ENCODE measurements at regions not wholly inside any gene's neighbourhood (a gene's known extent, or its start where the extent isn't known, plus 50 kb on each side); places are given as distances from the start of the nearest gene placed in this dataset.

DNA sequence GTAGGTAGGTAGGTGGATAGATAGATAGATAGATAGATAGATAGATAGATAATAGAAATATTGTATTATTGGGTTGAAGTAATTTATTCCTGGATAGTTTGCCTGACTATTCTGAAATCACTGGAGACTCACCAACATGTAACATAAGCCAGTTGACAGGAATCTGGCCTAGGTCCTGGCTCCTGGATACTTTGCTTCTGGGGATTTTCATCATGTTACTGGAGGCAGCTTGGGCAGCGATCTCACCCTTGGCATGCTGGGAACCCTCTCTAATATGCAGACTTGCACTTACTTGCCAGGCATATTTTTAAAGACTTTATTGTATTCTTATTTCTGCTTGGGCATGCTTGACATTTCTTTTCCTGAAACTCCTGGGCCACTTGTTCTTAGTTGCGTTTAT, 709.1 kb upstream of the FZD8 start:
- TF ChIP-seq, protein P1, sequence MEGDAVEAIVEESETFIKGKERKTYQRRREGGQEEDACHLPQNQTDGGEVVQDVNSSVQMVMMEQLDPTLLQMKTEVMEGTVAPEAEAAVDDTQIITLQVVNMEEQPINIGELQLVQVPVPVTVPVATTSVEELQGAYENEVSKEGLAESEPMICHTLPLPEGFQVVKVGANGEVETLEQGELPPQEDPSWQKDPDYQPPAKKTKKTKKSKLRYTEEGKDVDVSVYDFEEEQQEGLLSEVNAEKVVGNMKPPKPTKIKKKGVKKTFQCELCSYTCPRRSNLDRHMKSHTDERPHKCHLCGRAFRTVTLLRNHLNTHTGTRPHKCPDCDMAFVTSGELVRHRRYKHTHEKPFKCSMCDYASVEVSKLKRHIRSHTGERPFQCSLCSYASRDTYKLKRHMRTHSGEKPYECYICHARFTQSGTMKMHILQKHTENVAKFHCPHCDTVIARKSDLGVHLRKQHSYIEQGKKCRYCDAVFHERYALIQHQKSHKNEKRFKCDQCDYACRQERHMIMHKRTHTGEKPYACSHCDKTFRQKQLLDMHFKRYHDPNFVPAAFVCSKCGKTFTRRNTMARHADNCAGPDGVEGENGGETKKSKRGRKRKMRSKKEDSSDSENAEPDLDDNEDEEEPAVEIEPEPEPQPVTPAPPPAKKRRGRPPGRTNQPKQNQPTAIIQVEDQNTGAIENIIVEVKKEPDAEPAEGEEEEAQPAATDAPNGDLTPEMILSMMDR (conservative IDR thresholded peaks at IDR 0.05; ENCODE audit: low read depth, low read length) = no peak
- H3K4me3 ChIP-seq (ENCODE audit: low read depth, low read length) = no peak overlapping the region
- no peak for DNase-seq (ENCODE audit: low read depth)

DNA sequence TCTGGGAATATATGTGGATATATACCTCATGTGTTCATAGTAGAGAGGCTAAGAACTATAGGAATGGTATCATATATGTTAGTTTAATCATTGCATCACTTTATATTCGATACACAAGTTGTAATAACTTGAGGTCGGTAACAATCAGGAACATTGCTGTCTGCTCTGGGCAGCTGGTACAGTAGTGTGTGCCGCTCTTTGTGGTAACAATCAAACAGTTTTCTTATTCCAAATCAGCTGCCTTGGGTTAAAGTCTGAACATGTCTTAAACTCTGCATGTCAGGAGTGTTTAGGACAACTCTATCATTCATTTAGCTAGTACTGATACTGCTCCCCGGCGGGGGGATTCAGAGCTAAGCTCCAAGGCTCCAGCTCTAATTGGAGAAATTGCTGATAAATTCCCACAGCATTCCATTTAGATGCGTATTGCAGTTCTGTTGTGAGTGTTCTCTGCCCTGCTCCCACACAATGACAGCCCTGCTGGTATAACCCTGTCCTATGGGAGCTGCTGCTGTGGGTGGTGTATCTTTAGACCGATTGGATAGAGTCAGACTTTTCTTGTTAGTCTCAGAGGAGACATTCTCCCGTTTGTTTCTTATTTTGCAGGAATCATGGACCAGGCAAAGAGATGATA, 707.5 kb upstream of the FZD8 start:
- TF ChIP-seq, protein P1 (conservative IDR thresholded peaks at IDR 0.05; ENCODE audit: low read depth, low read length) = no peak
- DNase-seq (ENCODE audit: low read depth) = no peak
- no peak overlapping the region for H3K4me3 ChIP-seq (ENCODE audit: low read depth, low read length)

DNA sequence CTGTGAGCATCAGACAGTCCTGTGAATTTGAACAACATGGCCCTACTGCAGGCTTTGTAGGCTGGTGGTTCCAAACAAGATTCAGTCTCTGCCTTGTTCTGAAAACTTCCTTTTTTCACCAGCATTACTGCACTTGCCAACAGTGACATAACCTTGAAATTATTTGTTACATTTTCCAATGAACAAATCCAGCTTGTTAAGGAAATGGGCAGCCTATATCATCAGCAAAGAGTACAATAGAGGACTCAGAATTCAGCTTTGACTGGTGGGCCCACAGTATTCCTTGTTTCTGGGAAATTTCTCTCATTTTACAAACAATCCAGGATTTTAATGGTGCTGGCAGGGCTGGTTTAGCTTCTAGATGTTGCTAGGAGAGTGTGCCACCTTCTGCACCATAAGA, 703.7 kb upstream of the FZD8 start:
- no peak overlapping the region for H3K4me3 ChIP-seq (ENCODE audit: low read depth, low read length)
- TF ChIP-seq, protein P1 (conservative IDR thresholded peaks at IDR 0.05; ENCODE audit: low read depth, low read length) = no peak
- DNase-seq (ENCODE audit: low read depth) = no peak

DNA sequence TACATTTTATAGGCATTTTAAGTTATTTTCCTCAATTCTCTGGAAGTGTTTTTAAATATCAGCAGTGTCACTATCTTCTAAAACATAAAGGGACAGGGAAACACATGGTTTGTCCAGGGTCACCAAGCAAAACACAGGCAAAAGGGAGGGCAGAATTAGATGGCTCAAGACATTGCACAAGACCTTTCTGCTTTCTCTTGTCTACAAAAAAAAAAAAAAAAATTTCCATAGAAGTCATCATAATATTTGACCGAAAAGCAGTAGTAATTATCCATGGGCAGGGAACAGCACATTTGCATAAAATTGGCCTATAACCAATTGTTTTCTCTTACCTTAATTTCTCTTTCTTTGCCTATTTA, 703.1 kb upstream of the FZD8 start:
- TF ChIP-seq, protein P1 (conservative IDR thresholded peaks at IDR 0.05; ENCODE audit: low read depth, low read length) = no peak

DNA sequence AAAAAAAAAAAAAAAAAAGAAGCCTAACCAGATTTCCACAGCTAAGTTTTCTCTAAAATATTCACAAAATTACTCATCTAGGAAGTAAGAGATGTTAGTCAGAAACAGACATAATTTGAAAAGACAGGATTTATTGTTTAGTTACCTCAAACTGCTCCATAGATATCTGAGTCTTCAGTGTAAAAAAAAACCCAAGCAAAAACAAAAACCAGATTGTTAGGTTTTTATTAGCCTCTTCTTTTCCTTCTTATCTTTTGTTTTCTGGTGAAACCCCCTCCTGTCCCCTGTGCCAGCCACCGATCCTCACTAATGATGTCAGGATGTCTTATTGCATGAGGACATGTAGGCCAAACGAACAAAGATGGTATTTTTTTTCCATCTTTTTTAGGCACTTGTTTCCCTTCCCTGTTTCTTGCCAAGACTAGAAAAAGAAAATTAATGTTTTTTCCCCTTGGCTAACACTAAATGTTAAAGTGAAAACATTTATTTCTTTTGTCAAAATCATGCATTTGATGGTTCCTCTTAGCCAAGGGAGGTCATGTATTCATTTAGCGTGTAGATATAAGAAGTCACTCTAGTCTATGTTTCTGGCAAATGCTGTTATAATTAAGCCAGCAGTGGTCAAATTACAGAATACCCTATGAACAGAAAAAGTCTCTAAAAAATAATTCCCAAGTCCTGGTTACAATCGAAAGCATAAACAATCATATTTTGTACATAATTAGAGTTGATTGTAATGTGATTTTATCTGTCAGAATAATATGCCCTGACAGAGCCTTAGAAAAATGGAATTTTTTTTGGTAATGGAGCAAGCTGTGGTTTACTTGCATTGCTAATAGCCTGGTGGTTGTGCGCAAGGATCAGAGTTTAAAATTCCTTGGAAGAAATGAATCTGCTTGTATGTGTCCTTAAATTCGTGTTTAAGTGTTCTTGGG, 702.4 kb upstream of the FZD8 start:
- no peak for DNase-seq (ENCODE audit: low read depth)
- TF ChIP-seq, protein P1 (conservative IDR thresholded peaks at IDR 0.05; ENCODE audit: low read depth, low read length) = no peak
- H3K4me3 ChIP-seq (ENCODE audit: low read depth, low read length) = no peak overlapping the region

More for the DNA sequence above, 703.1 kb upstream of the FZD8 start:
- H3K4me3 ChIP-seq (ENCODE audit: low read depth, low read length) = no peak overlapping the region
- no peak for DNase-seq (ENCODE audit: low read depth)

DNA sequence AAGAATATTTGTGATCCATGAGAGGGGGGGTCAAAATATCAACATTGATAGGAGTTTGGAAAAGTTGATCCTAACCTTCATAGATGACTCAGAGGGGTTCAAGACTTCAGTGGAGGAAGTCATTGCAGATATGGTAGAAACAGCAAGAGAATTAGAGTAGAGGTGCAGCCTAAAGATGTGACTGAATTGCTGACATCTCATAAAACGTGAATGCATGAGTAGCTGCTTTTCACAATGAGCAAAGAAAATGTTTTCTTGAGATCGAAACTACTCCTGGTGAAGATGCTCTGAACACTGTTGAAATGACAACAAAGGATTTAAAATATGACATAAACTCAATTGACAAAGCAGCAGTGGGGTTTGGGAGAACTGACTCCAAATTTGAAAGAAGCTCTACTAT, 700.7 kb upstream of the FZD8 start:
- no peak for DNase-seq (ENCODE audit: low read depth)
- H3K4me3 ChIP-seq (ENCODE audit: low read depth, low read length) = no peak overlapping the region
- TF ChIP-seq, protein P1 (conservative IDR thresholded peaks at IDR 0.05; ENCODE audit: low read depth, low read length) = no peak
